GM23248 (cell line): ENCODE measurements at regions not wholly inside any gene's neighbourhood (a gene's known extent, or its start where the extent isn't known, plus 50 kb on each side); places are given as distances from the start of the nearest gene placed in this dataset.
"Not testable (repeated sequence)": the region's sequence is repeated elsewhere in the genome, so short reads cannot be mapped to it uniquely, and the experiment has no call there.

Experiments
- DNase-seq: peaks from one replicate; pipeline ENCODE4 v3.0.0-alpha.2; 2015
- H2AFZ ChIP-seq: fragments of 200-600 bp; sonication (generic); 2 replicates; pipeline ENCODE4 v1.6.1; 2016; ENCODE audit warnings: antibody characterized with exemption
- H3F3A ChIP-seq: fragments of 200-600 bp; sonication (generic); 2 replicates; pipeline ENCODE4 v1.6.1; 2016; ENCODE audit warnings: mild to moderate bottlenecking, antibody characterized with exemption, mixed run types; ENCODE audit not compliant: insufficient read depth
- H3K27ac ChIP-seq: fragments of 200-600 bp; sonication (generic); 2 replicates; pipeline ENCODE4 v1.5.1; 2016; ENCODE audit warnings: mild to moderate bottlenecking
- H3K27me3 ChIP-seq: fragments of 200-600 bp; sonication (generic); replicated peaks from 2 replicates; pipeline ENCODE4 v1.6.1; 2016; ENCODE audit warnings: mild to moderate bottlenecking; ENCODE audit not compliant: insufficient read depth
- H3K36me3 ChIP-seq: fragments of 200-600 bp; sonication (generic); 2 replicates; pipeline ENCODE4 v1.6.1; 2016; ENCODE audit warnings: low read depth, mild to moderate bottlenecking
- H3K4me1 ChIP-seq: fragments of 200-600 bp; sonication (generic); 2 replicates; pipeline ENCODE4 v1.6.1; 2016; ENCODE audit warnings: mild to moderate bottlenecking; ENCODE audit not compliant: insufficient read depth
- H3K4me2 ChIP-seq: fragments of 200-600 bp; sonication (generic); one replicate; pipeline ENCODE4 v1.6.1; 2016; ENCODE audit warnings: mild to moderate bottlenecking; ENCODE audit not compliant: unreplicated experiment
- H3K4me3 ChIP-seq: fragments of 200-600 bp; sonication (generic); 2 replicates; pipeline ENCODE4 v1.5.1; 2016; ENCODE audit warnings: mild to moderate bottlenecking
- H3K79me2 ChIP-seq: fragments of 200-600 bp; sonication (generic); 2 replicates; pipeline ENCODE4 v1.6.1; 2016; ENCODE audit warnings: mild to moderate bottlenecking; ENCODE audit not compliant: insufficient read depth
- H3K9ac ChIP-seq: fragments of 200-600 bp; sonication (generic); 2 replicates; pipeline ENCODE4 v1.6.1; 2016; ENCODE audit warnings: mild to moderate bottlenecking
- H3K9me2 ChIP-seq: fragments of 200-600 bp; sonication (generic); 2 replicates; pipeline ENCODE4 v1.6.1; 2016; ENCODE audit warnings: mixed run types, mild to moderate bottlenecking, moderate library complexity; ENCODE audit not compliant: insufficient read depth
- H3K9me3 ChIP-seq: fragments of 200-600 bp; sonication (generic); one replicate; pipeline ENCODE4 v1.6.1; 2017; ENCODE audit warnings: low read depth
- H4K20me1 ChIP-seq: fragments of 200-600 bp; sonication (generic); 2 replicates; pipeline ENCODE4 v1.6.0; 2016; ENCODE audit not compliant: insufficient read depth
- EZH2 ChIP-seq: fragments of 200-600 bp; sonication (generic); IDR thresholded peaks from 2 replicates; pipeline ENCODE4 v1.6.1; 2018; ENCODE audit warnings: antibody characterized with exemption, mild to moderate bottlenecking; ENCODE audit not compliant: insufficient read depth, poor library complexity, severe bottlenecking
- EZH2phosphoT487 ChIP-seq: fragments of 200-600 bp; sonication (generic); IDR thresholded peaks from 2 replicates; pipeline ENCODE4 v1.6.1; 2018; ENCODE audit warnings: antibody characterized with exemption, moderate library complexity, mild to moderate bottlenecking, low read depth; ENCODE audit not compliant: insufficient read depth
- WGBS, 2 experiments: methylation state at CpG; one replicate each; pipeline ENCODE4 v1.1.6; 2015 to 2017; ENCODE audit warnings: low lambda C conversion rate in 2 of 2, low coverage in 1 of 2; ENCODE audit errors: missing lambda C conversion rate in 2 of 2; 5-methylcytosine and 5-hydroxymethylcytosine counted together
- in situ Hi-C: fragments of 300-500 bp; cut with MboI; formaldehyde crosslinking; loops from 2 replicates; pipeline ENCODE4 v1.15.0; 2020

GRCh38 chr16:62261760-62262159 is 225.5 kb upstream of the CDH8 start:
- Histone ChIP-seq H3K9me3 (no peaks in the 10 kb centered on the region), H3K9me2 (no peaks in the 10 kb centered on the region), H3K4me1 (no peaks in the 10 kb centered on the region), H3K27ac (no peak overlapping the region), H4K20me1 (no peaks in the 10 kb centered on the region), H3K36me3 (no peaks in the 10 kb centered on the region), H3K4me3 (no peak overlapping the region), H3K4me2 (no peak overlapping the region), H3K9ac (no peak overlapping the region), H3K79me2 (no peaks in the 10 kb centered on the region), H3F3A (no peaks in the 10 kb centered on the region), H2AFZ (no peak overlapping the region), H3K27me3 (no peaks in the 10 kb centered on the region)
- WGBS, 2 experiments, result 75 to 77% methylated on average over 3 of the region's 3 CpGs
- in situ Hi-C loops, result no loop called here
- DNase-seq, result no peak
- TF ChIP-seq EZH2, result no peak
- TF ChIP-seq EZH2phosphoT487, result no peak

- H3K4me3 ChIP-seq, H3F3A ChIP-seq, H2AFZ ChIP-seq, H3K9ac ChIP-seq, H3K4me2 ChIP-seq, H3K79me2 ChIP-seq, H3K27me3 ChIP-seq, H3K27ac ChIP-seq, H3K9me3 ChIP-seq, H4K20me1 ChIP-seq, in situ Hi-C loops, H3K4me1 ChIP-seq, H3K36me3 ChIP-seq, H3K9me2 ChIP-seq, DNase-seq: not testable (repeated sequence)
- WGBS, 2 experiments, result 31 to 37% methylated on average over 2 of the region's 2 CpGs
Measured at GRCh38 chr16:62258931-62259435, 222.7 kb upstream of the CDH8 start.

- H3K36me3 ChIP-seq, result no peaks in the 10 kb centered on the region
- no peak overlapping the region for H3K27ac ChIP-seq
- WGBS, 2 experiments, result 17 to 18% methylated on average over 2 of the region's 2 CpGs
- no peaks in the 10 kb centered on the region for H3F3A ChIP-seq
- in situ Hi-C loops, result no loop called here
- H3K4me2 ChIP-seq, result no peak overlapping the region
- H2AFZ ChIP-seq, result no peak overlapping the region
- no peaks in the 10 kb centered on the region for H3K9me2 ChIP-seq
- no peaks in the 10 kb centered on the region for H3K9me3 ChIP-seq
- no peaks in the 10 kb centered on the region for H4K20me1 ChIP-seq
- no peak for TF ChIP-seq EZH2phosphoT487
- TF ChIP-seq EZH2, result no peak
- H3K27me3 ChIP-seq, result no peaks in the 10 kb centered on the region
- H3K79me2 ChIP-seq, result no peaks in the 10 kb centered on the region
- H3K9ac ChIP-seq, result no peak overlapping the region
- peak; percentile 2 for DNase-seq
- H3K4me1 ChIP-seq, result no peaks in the 10 kb centered on the region
- H3K4me3 ChIP-seq, result no peak overlapping the region
Measured at GRCh38 chr16:62256406-62256805, 220.2 kb upstream of the CDH8 start.

- H3K4me2 ChIP-seq, result no peak overlapping the region
- H3K27me3 ChIP-seq, result no peaks in the 10 kb centered on the region
- in situ Hi-C loops, result no loop called here
- no peaks in the 10 kb centered on the region for H3K4me1 ChIP-seq
- no peaks in the 10 kb centered on the region for H4K20me1 ChIP-seq
- H3F3A ChIP-seq, result no peaks in the 10 kb centered on the region
- no peak overlapping the region for H3K4me3 ChIP-seq
- no peak for DNase-seq
- no peak for TF ChIP-seq EZH2phosphoT487
- TF ChIP-seq EZH2, result no peak
- H3K27ac ChIP-seq, result no peak overlapping the region
- H3K9me3 ChIP-seq, result no peaks in the 10 kb centered on the region
- H3K36me3 ChIP-seq, result no peaks in the 10 kb centered on the region
- H3K79me2 ChIP-seq, result no peaks in the 10 kb centered on the region
- H3K9ac ChIP-seq, result no peak overlapping the region
- no peak overlapping the region for H2AFZ ChIP-seq
- no peaks in the 10 kb centered on the region for H3K9me2 ChIP-seq
Measured at GRCh38 chr16:62254847-62255246, 218.6 kb upstream of the CDH8 start.

GRCh38 chr16:62254372-62254771 is 218.1 kb upstream of the CDH8 start:
- Histone ChIP-seq H3K4me1 (no peaks in the 10 kb centered on the region), H3K9me3 (no peaks in the 10 kb centered on the region), H3K79me2 (no peaks in the 10 kb centered on the region), H3F3A (no peaks in the 10 kb centered on the region), H2AFZ (no peak overlapping the region), H4K20me1 (no peaks in the 10 kb centered on the region), H3K4me2 (no peak overlapping the region), H3K27me3 (no peaks in the 10 kb centered on the region), H3K36me3 (no peaks in the 10 kb centered on the region), H3K27ac (no peak overlapping the region), H3K4me3 (no peak overlapping the region), H3K9me2 (no peaks in the 10 kb centered on the region), H3K9ac (no peak overlapping the region)
- TF ChIP-seq EZH2phosphoT487 (no peak), EZH2 (no peak)
- WGBS, 2 experiments, result 43 to 49% methylated on average over 5 of the region's 5 CpGs
- in situ Hi-C loops, result no loop called here
- no peak for DNase-seq
